Adrenal gland (tissue), 9 donors: ENCODE measurements at regions not wholly inside any gene's neighbourhood (a gene's known extent, or its start where the extent isn't known, plus 50 kb on each side); places are given as distances from the start of the nearest gene placed in this dataset.

Experiments
- DNase-seq, 7 donors: peaks; one replicate each; pipeline ENCODE4 v3.0.0-alpha.2; 2019 to 2020
- H3K27ac ChIP-seq, 5 donors: fragments of 200-600 bp; sonication (generic) in 4 of 5; 1 replicate in 3 of 5; 2 replicates in 2 of 5; pipeline versions ENCODE4 v1.5.1 to v1.8.0; 2016 to 2020; ENCODE audit warnings: mild to moderate bottlenecking in 1 of 5
- H3K27me3 ChIP-seq: fragments of 200-600 bp; 2 replicates; pipeline ENCODE4 v1.8.0; 2021
- H3K36me3 ChIP-seq, 2 donors: fragments of 200-600 bp; replicated peaks in 1 of 2; 1 replicate in 1 of 2; 2 replicates in 1 of 2; pipeline versions ENCODE4 v1.5.1 to v1.8.0; 2018 to 2022
- H3K4me1 ChIP-seq, 2 donors: fragments of 200-600 bp; replicated peaks in 1 of 2; 1 replicate in 1 of 2; 2 replicates in 1 of 2; pipeline versions ENCODE4 v1.5.1 to v1.8.0; 2018 to 2021
- H3K4me3 ChIP-seq, 4 donors: fragments of 200-600 bp; sonication (generic) in 3 of 4; one replicate each; pipeline ENCODE4 v1.5.1; 2016 to 2018
- H3K9me3 ChIP-seq, 3 donors: fragments of 200-600 bp; sonication (generic) in 1 of 3; replicated peaks in 1 of 3; 1 replicate in 2 of 3; 2 replicates in 1 of 3; pipeline versions ENCODE4 v1.5.1 to v1.8.0; 2016 to 2021
- POLR2A ChIP-seq, 2 donors: fragments of 450-650 bp; IDR thresholded peaks; one replicate each; pipeline ENCODE4 v1.6.1; 2017; ENCODE audit warnings: antibody characterized with exemption in 2 of 2, mild to moderate bottlenecking in 2 of 2, moderate library complexity in 1 of 2
- WGBS, 4 donors: extraction: QIAGEN DNeasy Blood & Tissue Kit in 2 of 4; methylation state at CpG; one replicate each; pipeline versions ENCODE4 v1.1.5 to v1.1.7; 2013 to 2017; 5-methylcytosine and 5-hydroxymethylcytosine counted together
- intact Hi-C, 2 donors: fragments of 100-400 bp; cut with DNase I; formaldehyde crosslinking; loops; one replicate each; pipeline versions ENCODE4 v1.14.1 to v1.15.0; 2022 to 2023
- TF ChIP-seq, protein P1 (sequence below), 6 experiments: fragments of 450-650 bp in 4 of 6; fragments of 200-600 bp in 2 of 6; sonication (generic) in 1 of 6; IDR thresholded peaks; 1 replicate in 5 of 6; 2 replicates in 1 of 6; pipeline versions ENCODE4 v1.5.1 to v1.8.0; 2016 to 2021; ENCODE audit warnings: antibody characterized with exemption in 6 of 6, mild to moderate bottlenecking in 2 of 6, moderate library complexity in 1 of 6
- donor health status: healthy with polysubstance abuse.
- donor health status: Bipolar disorder and iron deficiency.
- donor health status: DM: yes; HTN: yes; CAD: no.
- donor health status: DM: no; HTN: no; CAD: no.
- donor health status: DM: no; HTN: no; CAD: no.

DNA sequence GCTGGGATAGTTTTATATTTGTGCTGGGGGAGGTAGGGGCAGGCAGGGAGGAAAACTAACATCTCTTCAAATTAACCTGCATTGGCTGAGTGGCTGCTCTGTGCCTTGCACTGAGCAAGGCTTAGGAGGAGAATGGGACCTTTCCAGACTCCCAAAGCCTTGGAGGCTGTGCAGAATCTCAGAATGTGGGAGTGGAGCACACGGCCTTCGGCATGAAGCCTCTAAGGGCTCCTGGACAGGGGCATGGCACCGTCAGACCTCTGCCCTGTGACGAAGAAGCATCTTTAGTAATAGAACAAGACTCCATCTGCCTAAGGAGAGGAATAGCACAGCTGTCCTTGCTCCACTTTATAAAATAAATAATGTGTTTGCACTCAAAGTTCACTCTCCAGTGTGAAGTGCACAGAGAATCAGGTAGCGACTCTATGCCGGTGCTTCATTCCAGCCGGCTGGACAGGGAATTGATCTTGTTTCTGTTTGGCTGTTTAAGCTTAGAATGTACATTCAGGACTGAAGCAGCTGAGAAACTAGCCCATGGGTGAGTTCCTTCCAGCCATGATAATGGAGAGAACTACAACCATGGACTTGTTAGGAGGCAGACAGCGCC lies 228.5 kb upstream of the ADAMTS9 start:
- Histone ChIP-seq H3K4me3 (no peak overlapping the region), H3K4me1 (peaks cover 2 to 32% of the 10 kb centered on the region in 2 donors), H3K27ac (peak overlapping the region in 2 of 5 donors; percentile 6 to 70), H3K9me3 (no peaks in the 10 kb centered on the region), H3K36me3 (no peaks in the 10 kb centered on the region), H3K27me3 (no peaks in the 10 kb centered on the region)
- intact Hi-C loops: no loop called here
- 80 to 87% (median 83%) methylated on average over 8 of the region's 8 CpGs for WGBS, 4 donors
- DNase-seq: no peak
- no peak for TF ChIP-seq POLR2A (IDR thresholded peaks at IDR 0.05)
- TF ChIP-seq, protein P1, sequence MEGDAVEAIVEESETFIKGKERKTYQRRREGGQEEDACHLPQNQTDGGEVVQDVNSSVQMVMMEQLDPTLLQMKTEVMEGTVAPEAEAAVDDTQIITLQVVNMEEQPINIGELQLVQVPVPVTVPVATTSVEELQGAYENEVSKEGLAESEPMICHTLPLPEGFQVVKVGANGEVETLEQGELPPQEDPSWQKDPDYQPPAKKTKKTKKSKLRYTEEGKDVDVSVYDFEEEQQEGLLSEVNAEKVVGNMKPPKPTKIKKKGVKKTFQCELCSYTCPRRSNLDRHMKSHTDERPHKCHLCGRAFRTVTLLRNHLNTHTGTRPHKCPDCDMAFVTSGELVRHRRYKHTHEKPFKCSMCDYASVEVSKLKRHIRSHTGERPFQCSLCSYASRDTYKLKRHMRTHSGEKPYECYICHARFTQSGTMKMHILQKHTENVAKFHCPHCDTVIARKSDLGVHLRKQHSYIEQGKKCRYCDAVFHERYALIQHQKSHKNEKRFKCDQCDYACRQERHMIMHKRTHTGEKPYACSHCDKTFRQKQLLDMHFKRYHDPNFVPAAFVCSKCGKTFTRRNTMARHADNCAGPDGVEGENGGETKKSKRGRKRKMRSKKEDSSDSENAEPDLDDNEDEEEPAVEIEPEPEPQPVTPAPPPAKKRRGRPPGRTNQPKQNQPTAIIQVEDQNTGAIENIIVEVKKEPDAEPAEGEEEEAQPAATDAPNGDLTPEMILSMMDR (IDR thresholded peaks at IDR 0.05): no peak

DNA sequence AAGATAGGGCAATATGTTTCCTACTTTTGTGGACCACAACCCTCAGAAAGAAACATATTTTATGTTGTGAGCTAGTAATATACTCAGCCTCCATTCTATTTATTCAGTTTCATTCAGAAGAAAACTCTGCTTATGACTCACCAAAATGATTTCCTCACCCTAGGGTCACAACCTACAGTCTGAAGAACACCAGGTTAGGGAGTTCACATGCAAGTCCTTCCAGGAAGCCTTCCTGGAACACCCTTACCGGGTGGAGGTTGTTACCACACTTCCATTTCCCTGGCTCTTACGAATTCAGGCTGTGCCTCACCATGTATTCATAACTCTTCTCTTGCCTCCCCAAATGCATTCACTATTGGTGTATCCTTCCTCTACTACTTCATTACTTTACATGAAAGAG lies 228.0 kb upstream of the ADAMTS9 start:
- Histone ChIP-seq H3K27me3 (no peaks in the 10 kb centered on the region), H3K4me3 (no peak overlapping the region), H3K27ac (peak overlapping the region in 2 of 5 donors; percentile 6 to 70), H3K4me1 (peaks cover 2 to 32% of the 10 kb centered on the region in 2 donors), H3K36me3 (no peaks in the 10 kb centered on the region), H3K9me3 (no peaks in the 10 kb centered on the region)
- intact Hi-C loops: no loop called here
- no peak for TF ChIP-seq POLR2A (IDR thresholded peaks at IDR 0.05)
- TF ChIP-seq, protein P1 (IDR thresholded peaks at IDR 0.05): no peak
- peak in 2 of 7 donors; percentile 39 to 44 for DNase-seq
- WGBS, 4 donors: 47 to 76% (median 55%) methylated on average over 2 of the region's 2 CpGs

DNA sequence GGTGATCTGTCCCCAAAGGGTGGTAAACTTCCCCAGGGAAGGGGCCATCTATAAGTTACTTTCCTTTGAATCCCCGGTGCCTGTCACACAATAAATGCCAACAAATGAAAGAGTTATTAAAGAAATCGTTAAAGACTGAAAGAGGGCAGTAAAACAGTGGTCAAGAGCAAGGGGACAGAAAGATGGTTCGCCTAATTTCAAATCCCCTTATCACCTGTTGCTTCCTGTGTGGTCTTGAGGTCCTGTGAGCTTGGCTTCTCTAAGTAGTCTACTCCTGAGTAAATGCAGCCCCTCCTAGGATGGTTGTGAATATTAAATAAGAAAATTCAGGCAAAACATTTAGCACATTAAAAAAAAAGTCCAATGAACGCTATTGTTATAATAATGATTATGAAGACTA lies 225.7 kb upstream of the ADAMTS9 start:
- Histone ChIP-seq H3K36me3 (no peaks in the 10 kb centered on the region), H3K4me3 (no peak overlapping the region), H3K27me3 (no peaks in the 10 kb centered on the region), H3K9me3 (no peaks in the 10 kb centered on the region), H3K4me1 (peaks cover 2 to 24% of the 10 kb centered on the region in 2 donors), H3K27ac (no peak overlapping the region)
- TF ChIP-seq, protein P1 (IDR thresholded peaks at IDR 0.05): no peak
- TF ChIP-seq POLR2A (IDR thresholded peaks at IDR 0.05): no peak
- no peak for DNase-seq
- intact Hi-C loops: no loop called here
- WGBS, 4 donors: 83 to 90% (median 88%) methylated on average over 4 of the region's 4 CpGs

DNA sequence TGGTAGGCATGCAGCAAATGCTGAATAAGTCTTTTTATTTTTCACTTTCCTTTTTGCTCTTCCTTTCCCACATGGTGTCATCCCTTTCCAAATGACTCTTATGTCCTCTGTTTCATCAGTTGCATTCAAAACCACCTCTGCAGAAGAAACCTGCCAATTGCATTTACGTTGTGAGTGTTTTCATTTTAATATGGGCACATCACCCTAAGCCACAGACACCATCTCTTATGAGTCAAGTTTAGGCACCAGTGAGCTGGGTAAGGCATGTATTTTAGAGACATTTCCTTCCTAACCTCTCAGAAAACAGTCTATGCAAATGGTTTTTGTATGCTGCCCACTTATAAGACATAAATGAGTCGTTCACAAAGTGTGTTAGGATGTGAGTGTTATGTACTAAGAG lies 223.3 kb upstream of the ADAMTS9 start:
- H3K27me3 ChIP-seq: no peaks in the 10 kb centered on the region
- intact Hi-C loops: no loop called here

More for the DNA sequence above, 223.3 kb upstream of the ADAMTS9 start:
- Histone ChIP-seq H3K4me3 (no peak overlapping the region), H3K27ac (no peak overlapping the region), H3K36me3 (no peaks in the 10 kb centered on the region), H3K4me1 (peaks cover 1 to 22% of the 10 kb centered on the region in 2 donors), H3K9me3 (no peaks in the 10 kb centered on the region)
- no peak for TF ChIP-seq POLR2A (IDR thresholded peaks at IDR 0.05)
- TF ChIP-seq, protein P1 (IDR thresholded peaks at IDR 0.05): no peak
- no peak for DNase-seq
- 68 to 90% (median 86%) methylated on average over 2 of the region's 2 CpGs for WGBS, 4 donors
